SK-MEL-5 (cell line): ENCODE measurements at regions not wholly inside any gene's neighbourhood (a gene's known extent, or its start where the extent isn't known, plus 50 kb on each side); places are given as distances from the start of the nearest gene placed in this dataset.

Experiments
- DNase-seq: peaks from one replicate; pipeline ENCODE4 v3.0.0-alpha.2; 2016; ENCODE audit warnings: low read depth, low spot score
- in situ Hi-C: cut with HindIII; loops from 2 replicates; pipeline ENCODE4 v1.10.0; 2016; ENCODE audit warnings: low sequenced_read_pairs, high pct_unique_total_duplicates, low pct_unique_long_range_greater_than_20kb

DNA sequence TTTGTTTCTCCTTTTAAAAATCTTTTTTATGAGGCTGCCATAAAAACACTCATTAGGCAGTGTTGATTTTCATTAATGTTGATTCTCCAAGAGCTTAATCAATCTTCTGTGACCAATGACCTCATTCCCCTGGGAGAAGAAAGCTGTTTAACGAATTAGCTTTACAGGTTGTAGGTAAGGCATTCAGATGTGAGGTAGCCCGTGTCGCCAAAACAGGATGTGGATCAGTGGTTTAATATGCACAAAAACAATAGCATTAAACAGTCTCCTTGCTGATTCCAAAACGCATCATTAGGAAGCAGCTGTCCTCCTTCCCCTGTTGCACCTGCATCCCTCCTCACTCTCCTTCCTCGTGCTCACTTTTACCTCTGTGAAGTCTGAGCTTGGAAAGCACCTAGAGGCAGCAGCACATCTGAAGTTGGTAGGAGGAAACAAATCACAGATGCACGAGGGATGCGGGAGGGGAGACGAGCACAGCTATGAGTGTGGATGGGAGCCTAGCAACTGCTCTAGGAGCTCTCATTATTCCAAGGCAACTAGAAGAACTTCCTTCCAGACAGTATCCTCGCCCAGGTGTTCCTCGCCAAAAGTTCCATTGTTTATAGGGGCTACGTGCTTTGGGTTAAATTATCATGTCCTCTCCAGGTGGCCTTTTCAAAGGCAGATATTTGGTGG, 179.4 kb upstream of the SNX19 start:
- in situ Hi-C loops = no loop called here
- no peak for DNase-seq

DNA sequence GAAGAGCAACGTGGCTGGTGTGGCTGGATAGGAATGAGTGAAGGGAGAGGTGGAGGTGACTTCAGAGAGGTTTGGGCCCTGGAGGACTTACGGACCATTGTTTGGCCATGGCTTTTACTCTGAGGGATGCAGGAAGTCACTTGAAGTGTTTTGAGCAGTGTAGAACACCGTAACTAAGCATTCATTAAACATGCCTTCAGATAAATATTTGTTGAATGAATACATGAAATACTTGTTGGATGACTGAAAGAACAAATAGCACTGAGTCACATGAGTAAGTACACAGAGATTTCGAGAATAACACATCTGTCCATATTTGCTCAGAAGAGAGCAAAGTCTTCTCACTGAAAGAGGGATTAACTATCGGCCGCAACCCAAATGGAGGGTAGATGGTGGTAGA, 182.7 kb upstream of the SNX19 start:
- in situ Hi-C loops = no loop called here
- no peak for DNase-seq

DNA sequence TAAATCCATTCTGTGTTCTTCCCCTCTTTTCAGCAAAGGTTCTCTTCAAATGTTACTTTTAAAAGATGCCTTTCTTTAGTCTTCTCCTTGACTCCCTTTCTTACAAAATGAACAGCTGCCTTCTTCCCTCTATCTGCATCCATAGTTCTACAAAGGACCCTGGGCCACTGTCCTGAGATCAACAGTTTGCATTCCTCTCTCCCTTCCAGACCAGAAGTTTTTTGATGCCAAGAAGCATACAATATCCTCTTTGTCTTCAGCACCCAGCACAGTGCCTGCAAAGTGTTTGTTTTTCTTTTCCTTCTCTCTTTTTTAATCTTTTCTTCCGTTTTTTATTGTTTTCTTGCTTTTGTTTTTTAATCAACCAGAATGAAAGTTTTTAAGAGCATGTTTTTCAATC, 183.5 kb upstream of the SNX19 start:
- no peak for DNase-seq
- in situ Hi-C loops = no loop called here

DNA sequence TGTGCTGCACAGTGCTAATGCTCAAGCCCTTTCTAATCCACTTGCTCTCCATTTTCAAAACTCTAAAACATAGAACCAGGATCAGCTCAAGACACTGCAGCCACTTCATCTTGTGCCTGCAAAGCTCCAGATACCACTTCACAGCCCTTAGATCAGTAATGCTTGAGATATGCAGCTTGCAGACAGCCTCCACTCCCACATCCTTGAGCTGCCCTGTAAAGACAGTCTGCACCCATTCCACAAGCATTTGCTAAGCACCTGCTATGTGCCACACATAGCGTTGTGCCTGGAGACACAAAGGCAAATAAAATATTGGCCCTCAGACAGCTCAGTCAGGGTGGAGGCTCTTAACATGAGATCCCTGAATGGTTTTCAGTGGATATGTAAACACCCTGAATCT, 192.5 kb upstream of the SNX19 start:
- in situ Hi-C loops = no loop called here
- DNase-seq = no peak

DNA sequence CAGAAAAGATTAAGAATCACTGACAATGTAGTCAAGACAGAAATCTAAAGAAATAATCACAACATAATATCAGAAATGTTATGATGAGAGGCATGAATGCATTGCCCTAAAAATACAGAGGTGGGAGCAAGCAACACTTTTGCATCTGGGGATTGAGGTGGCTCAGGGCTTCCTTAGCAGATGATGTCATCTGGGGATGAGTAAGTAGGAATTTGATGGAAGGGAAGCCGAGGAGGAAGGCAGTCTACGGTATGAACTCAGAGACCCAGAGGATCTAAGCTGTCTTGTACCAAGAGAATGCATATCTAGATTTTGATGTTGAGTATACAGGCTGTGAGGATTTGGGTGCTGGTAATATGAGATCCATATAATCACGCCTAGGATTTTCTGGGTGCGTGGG, 193.0 kb upstream of the SNX19 start:
- DNase-seq = no peak
- in situ Hi-C loops = no loop called here

DNA sequence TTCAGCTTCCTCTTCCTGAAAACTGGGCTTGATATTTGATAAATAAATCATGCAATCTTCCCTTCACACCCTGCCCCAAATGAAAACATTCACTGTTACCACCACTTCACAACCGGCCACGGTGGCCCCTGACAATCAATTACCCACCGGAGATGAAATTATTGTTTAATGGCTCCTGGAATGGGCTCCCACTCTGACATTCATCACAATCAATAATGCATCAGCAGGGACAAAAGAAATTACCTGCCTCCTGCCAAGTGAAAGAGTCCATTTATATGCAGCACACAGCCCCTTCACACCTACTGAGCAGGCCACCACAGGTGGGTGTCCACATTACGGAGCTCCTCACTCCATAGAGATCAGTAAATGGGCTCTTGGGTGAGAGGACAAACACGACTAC, 193.5 kb upstream of the SNX19 start:
- in situ Hi-C loops = no loop called here

DNA sequence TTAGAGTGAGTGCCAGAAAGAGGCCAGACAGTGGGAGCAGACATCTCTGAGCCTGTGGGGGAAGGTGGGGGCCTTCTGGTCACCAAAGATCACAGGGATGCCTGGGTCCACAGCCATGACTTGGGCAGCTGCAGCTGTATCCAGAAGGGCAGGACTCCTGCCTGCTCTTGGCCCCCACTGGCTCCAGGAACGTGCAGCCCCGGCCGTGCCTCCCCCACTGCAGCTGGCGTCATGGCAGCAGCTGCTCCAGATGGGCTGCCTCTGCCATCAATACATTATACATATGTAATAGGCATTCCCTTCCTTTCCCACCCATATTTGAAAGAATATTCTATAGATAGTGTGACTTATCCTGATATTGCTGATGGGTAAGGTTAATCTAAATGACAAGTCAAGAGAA, 195.5 kb upstream of the SNX19 start:
- DNase-seq = no peak
- in situ Hi-C loops = no loop called here

More for the DNA sequence above, 193.5 kb upstream of the SNX19 start:
- no peak for DNase-seq

DNA sequence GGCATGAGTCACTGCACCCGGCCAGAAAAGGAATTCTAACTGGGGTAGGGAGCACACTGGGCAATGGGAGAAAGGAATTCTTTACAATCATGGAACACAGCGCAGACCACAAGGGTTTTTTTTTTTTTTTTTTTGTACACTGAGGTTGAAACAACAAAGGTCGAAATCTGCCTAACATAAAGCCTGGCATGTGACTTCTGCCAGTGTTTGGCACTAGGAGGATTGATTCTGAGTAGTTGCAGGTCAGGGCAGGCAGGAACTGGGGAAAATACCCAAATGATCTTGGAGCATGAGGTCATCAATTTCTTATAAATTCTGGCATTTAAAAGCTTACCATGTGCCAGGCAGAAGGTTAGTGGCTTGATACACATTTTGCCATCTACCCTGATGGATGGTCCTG, 202.0 kb upstream of the SNX19 start:
- in situ Hi-C loops = no loop called here
- no peak for DNase-seq

DNA sequence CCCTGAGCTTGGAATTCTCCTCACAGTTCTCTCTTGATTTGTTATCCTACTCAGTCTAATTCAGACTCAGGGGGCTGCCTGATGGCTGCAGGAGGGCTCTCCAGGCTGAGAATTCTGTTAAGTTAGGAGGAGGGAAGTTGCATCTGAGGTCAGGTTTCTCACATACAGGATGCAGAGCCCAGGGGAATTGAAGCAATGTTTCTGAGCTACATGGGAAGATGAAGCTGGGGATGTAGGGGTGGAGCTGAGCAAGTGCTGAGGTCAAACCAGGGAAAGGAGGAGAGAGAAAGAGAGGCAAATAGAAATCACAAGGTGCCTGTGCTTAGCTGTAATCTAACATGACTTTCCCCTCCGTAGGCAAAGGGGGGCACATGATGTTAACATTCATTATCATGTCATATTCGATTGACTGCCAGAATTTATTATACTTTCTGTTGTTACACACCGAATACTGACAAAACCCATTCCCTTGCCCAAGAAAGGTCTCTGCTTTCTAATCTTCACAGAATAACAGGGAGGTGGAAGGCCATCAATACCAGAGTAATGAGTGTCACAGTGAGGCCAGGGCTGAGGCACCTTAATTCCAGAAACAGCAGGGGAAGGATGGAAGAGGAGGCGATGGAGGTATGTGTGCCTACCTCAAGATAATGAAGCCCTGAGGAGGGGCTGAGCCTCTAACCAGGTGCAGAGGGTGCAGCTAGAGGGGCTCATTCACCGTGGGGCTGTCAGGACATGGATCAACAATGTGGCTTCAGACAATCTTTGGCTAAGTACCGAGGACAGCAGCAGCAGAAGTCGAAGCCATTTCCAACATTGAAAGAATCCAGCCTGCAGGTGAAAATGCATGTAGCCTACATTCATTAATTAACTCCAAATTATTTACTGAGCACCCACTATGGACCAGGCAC, 205.4 kb upstream of the SNX19 start:
- DNase-seq = no peak
- in situ Hi-C loops = no loop called here

DNA sequence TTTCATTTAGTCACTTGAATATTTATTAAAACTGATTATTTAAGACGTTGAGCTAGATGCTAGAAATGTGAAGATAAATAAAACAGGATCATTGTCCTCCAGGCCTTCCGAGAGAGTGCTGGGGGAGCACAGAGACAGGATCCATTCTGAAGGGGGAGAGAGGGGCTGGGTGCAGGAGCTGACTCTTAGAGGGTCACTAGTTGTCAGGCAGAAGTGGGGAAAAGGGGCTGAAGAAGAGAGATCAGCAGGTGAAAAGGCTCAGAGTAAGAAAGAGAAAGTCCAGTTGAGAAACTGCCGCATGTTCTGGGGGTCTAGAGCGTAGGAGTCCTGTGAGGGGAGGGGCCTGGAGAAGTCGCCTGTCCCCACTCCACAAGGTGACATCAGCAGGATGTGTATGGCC, 206.2 kb upstream of the SNX19 start:
- peak; percentile 3 for DNase-seq
- in situ Hi-C loops = no loop called here

DNA sequence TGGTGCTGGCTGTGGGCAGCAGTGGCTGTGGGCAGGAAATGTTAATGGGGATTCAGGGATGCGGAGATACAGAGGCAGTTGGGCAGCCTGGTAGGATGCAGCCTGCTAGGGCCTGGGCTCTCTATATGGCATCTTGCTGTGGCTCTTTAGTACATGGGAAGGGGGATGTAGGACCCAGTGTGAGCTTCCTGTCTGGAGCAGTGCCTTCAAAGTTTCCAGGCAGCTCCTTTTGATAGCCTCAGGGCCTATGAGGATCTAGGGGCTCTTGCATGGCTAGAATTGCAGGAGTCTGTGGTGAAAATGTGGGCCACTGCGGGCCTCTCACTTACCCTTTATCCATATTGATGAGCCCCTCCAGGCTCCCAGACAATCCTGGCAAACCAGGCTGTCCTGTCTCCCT, 213.2 kb upstream of the SNX19 start:
- in situ Hi-C loops = no loop called here

DNA sequence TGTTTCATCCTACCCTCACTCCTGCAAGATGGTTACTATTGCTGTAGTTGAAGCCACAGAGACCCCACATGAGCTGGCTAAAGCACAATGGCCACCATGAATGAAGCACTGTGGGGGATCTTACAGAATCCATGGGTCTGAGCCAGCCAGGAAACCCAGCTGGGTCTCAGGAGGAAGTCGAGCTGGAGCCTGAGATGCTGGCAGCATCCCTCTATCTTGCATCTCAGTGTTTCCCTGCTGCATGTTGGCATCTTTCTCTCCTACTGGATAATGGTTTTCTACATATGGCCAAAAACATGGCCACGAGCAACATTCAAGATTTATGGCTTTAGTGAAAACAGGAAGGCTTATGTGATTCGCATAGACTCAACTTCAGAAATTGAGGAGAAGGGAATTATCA, 219.3 kb upstream of the SNX19 start:
- in situ Hi-C loops = no loop called here
- no peak for DNase-seq

More for the DNA sequence above, 213.2 kb upstream of the SNX19 start:
- DNase-seq = no peak

DNA sequence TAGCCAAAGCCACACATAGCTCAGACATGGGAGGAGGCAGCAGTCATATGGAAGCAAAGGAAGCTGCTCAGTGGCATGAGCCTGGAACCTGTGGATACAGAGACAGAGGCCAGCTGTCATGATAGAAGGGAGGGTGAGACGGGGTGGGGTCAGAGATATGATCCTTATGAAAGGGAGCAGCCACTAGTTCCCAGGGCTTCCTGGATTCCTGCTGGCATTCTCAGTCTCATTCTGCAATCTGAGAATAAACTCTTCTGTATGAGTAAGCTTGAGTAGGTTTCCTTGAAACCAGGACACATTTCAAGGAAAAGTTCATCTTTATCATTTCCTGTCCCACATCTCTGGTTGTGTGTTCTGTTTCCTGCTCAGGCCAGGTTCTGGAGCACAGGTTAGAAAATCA, 220.2 kb upstream of the SNX19 start:
- no peak for DNase-seq
- in situ Hi-C loops = no loop called here

DNA sequence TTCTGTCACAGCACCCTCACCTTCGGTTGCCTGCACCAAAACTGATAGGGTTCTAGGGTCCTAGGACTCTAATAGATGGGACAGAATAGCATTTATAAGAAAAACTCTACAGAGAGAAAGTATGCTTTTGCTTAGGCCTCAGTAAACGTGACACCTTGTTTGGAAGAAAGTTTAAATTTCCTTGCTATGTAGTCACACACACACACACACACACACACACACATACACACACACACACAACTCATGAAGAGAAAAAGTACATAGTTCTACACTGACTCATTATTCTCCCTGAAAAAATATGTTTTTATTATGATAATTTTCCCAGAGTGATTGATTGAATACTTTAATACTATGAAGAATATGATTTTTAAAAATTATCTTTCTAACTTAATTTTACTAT, 220.8 kb upstream of the SNX19 start:
- in situ Hi-C loops = no loop called here
- no peak for DNase-seq

DNA sequence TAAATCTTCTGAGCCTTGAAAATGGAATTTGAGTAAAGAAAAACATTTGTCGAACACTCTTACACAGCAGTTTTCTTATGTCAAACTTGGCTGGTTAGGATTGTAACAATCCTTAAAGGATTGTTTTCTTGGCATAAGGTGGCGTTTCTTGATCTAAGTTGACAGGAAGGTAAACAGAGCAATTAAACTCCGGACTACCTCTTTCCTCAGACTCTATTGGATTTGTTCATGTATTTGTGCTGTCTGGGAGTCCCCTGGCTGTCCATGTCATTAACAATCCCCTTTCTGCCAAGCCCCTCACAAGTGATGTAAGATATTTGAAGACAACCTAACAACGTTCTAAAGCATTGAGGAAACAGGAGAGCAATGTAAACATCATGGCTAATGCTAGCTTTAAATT, 222.5 kb upstream of the SNX19 start:
- DNase-seq = no peak
- in situ Hi-C loops = no loop called here

DNA sequence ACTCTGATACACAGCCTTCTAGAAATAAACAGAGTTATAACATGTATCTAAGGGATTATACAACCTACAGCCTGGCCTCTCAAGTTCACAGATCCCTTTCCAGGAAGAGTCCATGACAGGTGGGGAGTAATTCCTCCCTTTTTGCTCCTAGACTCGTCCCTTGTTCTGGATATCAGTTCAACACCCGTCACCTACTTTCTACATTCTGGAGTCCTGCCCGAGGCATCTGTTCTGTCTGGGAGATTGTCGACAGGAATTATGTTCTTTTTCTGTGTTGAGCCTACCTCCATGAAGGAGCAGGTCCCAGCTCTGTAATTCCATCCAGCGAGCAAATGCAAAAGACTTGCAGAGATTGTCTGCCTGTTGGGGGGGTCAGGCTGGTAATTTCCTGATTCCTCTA, 224.6 kb upstream of the NTM start:
- in situ Hi-C loops = no loop called here

DNA sequence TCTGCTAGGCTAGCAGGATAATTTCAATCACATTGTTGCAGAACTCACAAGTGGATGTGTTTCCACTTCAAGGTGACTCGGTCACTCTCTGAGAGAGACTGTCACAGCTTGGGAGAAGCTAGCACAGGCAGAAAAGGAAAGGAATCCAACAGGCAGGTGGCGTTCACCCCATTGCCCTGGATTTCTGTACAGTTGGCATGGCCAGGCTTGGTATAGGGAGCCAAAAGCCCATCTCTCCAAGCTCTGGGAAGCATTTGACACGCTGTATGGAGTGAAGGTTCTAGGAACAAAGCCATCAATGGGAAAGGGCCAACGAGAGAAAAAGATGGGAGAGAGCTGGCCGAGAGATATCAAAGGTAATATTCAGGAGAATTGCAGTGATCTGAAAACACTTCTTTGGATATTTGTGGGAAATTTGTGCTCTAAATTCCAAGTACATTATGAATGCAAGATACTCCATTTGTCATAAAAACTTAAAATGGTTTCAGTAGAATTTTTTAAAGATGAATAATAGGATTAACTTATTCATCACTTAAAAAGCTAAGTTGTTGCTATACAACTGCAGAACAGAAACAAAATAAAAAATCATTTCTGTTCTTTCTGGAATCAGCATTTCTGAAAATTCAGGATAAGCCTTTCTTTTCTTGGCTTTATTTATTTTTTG, 223.5 kb upstream of the NTM start:
- no peak for DNase-seq
- in situ Hi-C loops = no loop called here

More for the DNA sequence above, 224.6 kb upstream of the NTM start:
- no peak for DNase-seq

DNA sequence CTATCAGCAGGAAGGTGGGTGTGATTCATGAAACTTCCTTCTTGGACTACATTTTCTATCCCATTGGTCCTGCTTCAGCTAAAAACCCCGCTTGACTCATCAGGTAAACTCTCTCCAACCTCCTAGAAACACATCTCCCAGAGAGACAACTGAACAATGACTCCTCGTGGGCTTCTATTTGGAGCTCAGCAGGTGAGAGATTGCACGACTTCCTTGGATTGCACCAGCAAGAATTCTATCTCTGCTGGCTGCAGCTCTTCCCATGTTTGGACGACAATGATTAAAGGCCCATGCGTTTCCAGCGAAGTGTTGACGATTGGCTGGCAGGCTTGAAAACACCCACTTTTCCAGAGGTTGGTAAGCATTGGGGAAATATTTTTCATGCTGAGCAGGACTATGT, 216.1 kb upstream of the NTM start:
- in situ Hi-C loops = no loop called here
- DNase-seq = no peak

DNA sequence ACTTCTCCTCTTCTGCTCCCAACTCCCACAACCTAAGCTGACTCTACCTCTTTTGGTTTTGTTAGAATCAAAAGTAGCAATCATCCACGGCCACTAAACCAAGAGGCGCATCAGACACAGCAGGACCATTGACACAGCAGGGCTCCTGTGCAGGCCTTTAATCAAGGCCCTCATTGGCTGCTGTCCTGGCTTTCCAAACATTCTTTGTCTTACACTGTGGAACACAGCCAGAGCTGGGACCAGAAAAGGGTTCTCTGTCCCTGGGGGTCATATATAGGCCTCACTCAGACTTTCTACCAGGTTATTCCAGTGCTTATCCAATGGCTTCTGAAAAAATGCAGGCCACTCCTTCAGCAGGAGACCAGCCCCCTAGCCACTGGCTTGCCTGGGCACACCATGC, 212.7 kb upstream of the NTM start:
- in situ Hi-C loops = no loop called here
- no peak for DNase-seq
